Testis (tissue), 2 donors: ENCODE measurements at regions not wholly inside any gene's neighbourhood (a gene's known extent, or its start where the extent isn't known, plus 50 kb on each side); places are given as distances from the start of the nearest gene placed in this dataset.

ENCODE experiments used
- DNase-seq: peaks from one replicate; pipeline ENCODE4 v3.0.0-alpha.2; 2019
- H3K27ac ChIP-seq, 2 donors: fragments of 200-600 bp; sonication (generic); one replicate each; pipeline ENCODE4 v1.5.1; 2019
- H3K27me3 ChIP-seq: fragments of 200-600 bp; sonication (generic); one replicate; pipeline ENCODE4 v1.5.1; 2019
- H3K36me3 ChIP-seq: fragments of 200-600 bp; sonication (generic); one replicate; pipeline ENCODE4 v1.5.1; 2017; ENCODE audit warnings: low read depth; ENCODE audit errors: missing control alignments
- H3K4me1 ChIP-seq: fragments of 200-600 bp; sonication (generic); one replicate; pipeline ENCODE4 v1.5.1; 2019
- H3K4me3 ChIP-seq, 2 donors: fragments of 200-600 bp; sonication (generic); one replicate each; pipeline ENCODE4 v1.5.1; 2017 to 2019
- H3K9me3 ChIP-seq: fragments of 200-600 bp; sonication (generic); one replicate; pipeline ENCODE4 v1.5.1; 2017
- POLR2A ChIP-seq: fragments of 450-650 bp; IDR thresholded peaks from one replicate; pipeline ENCODE4 v1.6.1; 2017; ENCODE audit warnings: antibody characterized with exemption, mild to moderate bottlenecking, moderate library complexity
- WGBS, 2 donors: methylation state at CpG; one replicate each; pipeline ENCODE4 v1.1.5; 2018; 5-methylcytosine and 5-hydroxymethylcytosine counted together
- intact Hi-C: fragments of 100-400 bp; cut with DNase I; formaldehyde crosslinking; loops from one replicate; pipeline ENCODE4 v1.15.1; 2023; ENCODE audit warnings: low total_unique reads
- TF ChIP-seq, protein P1 (sequence below), 3 experiments: fragments of 450-650 bp in 2 of 3; fragments of 200-600 bp in 1 of 3; sonication (generic) in 1 of 3; IDR thresholded peaks; one replicate each; pipeline ENCODE4 v1.5.1; 2016 to 2019; ENCODE audit warnings: antibody characterized with exemption in 3 of 3, mild to moderate bottlenecking in 2 of 3, moderate library complexity in 1 of 3

DNA sequence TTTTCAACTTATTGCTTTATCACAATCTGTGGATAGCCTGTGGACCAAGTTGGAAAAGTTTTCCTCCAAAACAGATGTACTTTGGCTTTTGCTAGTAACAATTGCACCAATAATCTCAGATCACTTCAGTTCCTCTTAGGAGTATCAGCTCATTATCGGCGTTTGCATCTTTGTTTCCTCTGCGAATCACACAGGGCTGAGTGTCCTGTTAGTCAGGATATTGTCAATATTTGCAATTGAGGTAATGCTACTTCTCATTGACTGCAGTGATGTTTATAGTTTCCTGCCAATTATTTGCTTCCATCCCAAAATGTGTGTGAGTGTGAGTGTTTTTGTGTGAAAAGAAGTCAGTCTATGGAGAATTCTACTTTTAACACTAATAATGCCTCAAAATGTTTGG is 545.0 kb downstream of the SI start:
- 87 to 92% methylated on average over 3 of the region's 3 CpGs for WGBS, 2 donors
- no peak for DNase-seq
- H3K9me3 ChIP-seq, result no peaks in the 10 kb centered on the region
- no peak overlapping the region for H3K27ac ChIP-seq
- TF ChIP-seq, protein P1, sequence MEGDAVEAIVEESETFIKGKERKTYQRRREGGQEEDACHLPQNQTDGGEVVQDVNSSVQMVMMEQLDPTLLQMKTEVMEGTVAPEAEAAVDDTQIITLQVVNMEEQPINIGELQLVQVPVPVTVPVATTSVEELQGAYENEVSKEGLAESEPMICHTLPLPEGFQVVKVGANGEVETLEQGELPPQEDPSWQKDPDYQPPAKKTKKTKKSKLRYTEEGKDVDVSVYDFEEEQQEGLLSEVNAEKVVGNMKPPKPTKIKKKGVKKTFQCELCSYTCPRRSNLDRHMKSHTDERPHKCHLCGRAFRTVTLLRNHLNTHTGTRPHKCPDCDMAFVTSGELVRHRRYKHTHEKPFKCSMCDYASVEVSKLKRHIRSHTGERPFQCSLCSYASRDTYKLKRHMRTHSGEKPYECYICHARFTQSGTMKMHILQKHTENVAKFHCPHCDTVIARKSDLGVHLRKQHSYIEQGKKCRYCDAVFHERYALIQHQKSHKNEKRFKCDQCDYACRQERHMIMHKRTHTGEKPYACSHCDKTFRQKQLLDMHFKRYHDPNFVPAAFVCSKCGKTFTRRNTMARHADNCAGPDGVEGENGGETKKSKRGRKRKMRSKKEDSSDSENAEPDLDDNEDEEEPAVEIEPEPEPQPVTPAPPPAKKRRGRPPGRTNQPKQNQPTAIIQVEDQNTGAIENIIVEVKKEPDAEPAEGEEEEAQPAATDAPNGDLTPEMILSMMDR (IDR thresholded peaks at IDR 0.05), result no peak
- TF ChIP-seq POLR2A, result no peak
- H3K4me3 ChIP-seq, result no peak overlapping the region
- H3K4me1 ChIP-seq, result no peaks in the 10 kb centered on the region
- no peaks in the 10 kb centered on the region for H3K27me3 ChIP-seq
- H3K36me3 ChIP-seq, result no peaks in the 10 kb centered on the region
- intact Hi-C loops, result no loop called here

DNA sequence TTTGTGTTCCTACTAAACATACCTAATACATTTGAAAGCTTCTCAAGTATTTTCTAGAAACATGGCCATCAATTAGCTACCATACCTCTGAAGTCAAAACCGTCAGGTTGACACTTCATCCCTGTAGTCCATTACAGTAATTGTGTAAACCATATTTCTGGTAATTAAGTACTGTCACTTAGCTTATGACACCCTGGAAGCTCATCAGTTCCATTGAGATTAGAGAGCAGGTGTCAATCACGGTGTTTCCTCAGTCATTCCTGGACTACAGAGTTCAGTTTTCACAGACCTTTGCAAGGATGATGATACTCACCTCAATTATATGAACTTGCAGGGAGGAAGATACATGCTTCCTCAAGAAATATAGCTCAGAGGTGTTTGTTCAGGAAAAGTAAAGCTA is 552.0 kb downstream of the SI start:
- WGBS, 2 donors, result 80 to 83% methylated on average over 2 of the region's 2 CpGs
- Histone ChIP-seq H3K27me3 (no peaks in the 10 kb centered on the region), H3K4me3 (no peak overlapping the region), H3K27ac (no peak overlapping the region), H3K4me1 (no peaks in the 10 kb centered on the region), H3K36me3 (no peaks in the 10 kb centered on the region), H3K9me3 (no peaks in the 10 kb centered on the region)
- no peak for DNase-seq
- intact Hi-C loops, result no loop called here
- TF ChIP-seq, protein P1 (IDR thresholded peaks at IDR 0.05), result no peak
- no peak for TF ChIP-seq POLR2A

DNA sequence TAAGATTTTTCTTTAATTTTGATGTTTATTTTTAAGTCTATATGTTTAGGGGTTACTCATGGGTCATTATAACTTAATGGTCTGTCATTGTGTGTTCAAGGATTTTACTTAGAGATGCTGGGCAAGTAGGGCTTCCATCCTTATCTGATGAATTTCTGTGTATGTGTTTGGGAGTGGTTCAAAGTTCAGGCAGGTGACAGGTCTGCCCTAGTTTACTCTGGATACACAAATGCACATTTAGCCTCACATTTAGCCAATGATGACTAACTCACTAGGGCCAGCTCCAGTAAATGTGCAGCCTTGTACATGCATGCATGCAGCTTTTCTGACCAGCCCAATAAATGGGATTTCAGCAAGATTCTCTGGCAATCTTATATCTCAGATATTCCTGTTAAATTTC is 554.1 kb downstream of the SI start:
- no peak overlapping the region for H3K27ac ChIP-seq
- DNase-seq, result no peak
- H3K4me1 ChIP-seq, result no peaks in the 10 kb centered on the region
- no peaks in the 10 kb centered on the region for H3K27me3 ChIP-seq
- no peaks in the 10 kb centered on the region for H3K36me3 ChIP-seq
- TF ChIP-seq, protein P1 (IDR thresholded peaks at IDR 0.05), result no peak
- no peak for TF ChIP-seq POLR2A
- no peaks in the 10 kb centered on the region for H3K9me3 ChIP-seq
- H3K4me3 ChIP-seq, result no peak overlapping the region
- intact Hi-C loops, result no loop called here

DNA sequence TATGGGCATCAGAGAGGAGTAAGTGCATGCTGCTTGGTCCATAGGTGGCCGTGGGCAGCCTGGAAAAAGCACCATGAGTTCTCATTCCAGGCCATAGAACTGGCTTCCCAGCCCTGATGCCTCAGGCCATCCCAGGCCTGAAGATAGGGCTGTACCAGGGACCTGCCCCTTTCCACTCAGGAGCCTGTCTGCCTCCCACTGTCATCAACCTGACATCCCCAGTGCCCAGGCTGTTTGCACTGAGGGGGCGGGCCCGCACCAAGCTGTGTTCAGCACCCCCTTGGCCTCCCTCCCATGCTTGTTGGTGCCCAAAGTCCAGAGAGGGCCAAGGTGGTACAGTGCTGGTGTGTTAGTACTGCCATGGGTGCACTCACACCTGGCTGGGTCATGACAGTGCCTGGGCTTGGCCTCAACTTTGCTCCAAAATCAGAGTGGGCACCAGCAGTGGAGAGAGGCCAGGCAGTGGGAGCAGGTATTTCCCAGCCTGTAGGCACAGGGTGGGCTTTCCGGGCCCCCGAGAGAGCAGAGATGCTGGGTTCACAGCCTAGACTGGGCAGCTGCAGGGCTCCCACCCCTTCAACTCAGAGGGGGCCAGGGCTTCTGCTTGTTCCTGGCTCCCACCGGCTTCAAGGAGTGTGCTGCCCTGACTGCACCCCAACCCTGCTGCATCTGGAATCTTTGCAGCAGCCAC is 556.1 kb downstream of the SI start:
- Histone ChIP-seq H3K27me3 (no peaks in the 10 kb centered on the region), H3K9me3 (no peaks in the 10 kb centered on the region), H3K4me3 (no peak overlapping the region), H3K36me3 (no peaks in the 10 kb centered on the region), H3K4me1 (no peaks in the 10 kb centered on the region), H3K27ac (no peak overlapping the region)
- no peak for DNase-seq
- 89% methylated on average over 6 of the region's 6 CpGs; no CpG with 5 or more reads in 1 of the 2 donors for WGBS, 2 donors
- no peak for TF ChIP-seq POLR2A
- TF ChIP-seq, protein P1 (IDR thresholded peaks at IDR 0.05), result no peak
- intact Hi-C loops, result no loop called here

DNA sequence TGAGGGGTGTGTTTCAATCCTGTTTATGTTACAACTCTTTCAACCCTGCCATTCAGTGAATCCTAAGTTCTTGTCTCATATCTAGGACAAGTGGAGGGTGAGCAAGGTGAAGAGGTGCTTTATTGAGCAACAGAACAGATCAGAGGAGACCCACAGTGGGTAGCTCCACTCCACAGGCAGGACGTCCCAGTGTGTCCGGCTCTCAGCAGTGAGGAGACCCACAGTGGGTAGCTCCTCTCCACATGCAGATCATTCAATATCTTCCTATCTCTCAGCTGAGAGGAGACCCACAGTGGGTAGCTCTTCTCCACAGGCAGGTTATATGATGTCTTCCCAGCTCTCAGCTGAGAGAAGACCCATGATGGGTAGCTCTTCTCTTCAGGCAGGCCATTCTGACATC is 556.7 kb downstream of the SI start:
- DNase-seq, result no peak
- intact Hi-C loops, result no loop called here
- Histone ChIP-seq H3K9me3 (no peaks in the 10 kb centered on the region), H3K4me3 (no peak overlapping the region), H3K27ac (no peak overlapping the region), H3K27me3 (no peaks in the 10 kb centered on the region), H3K4me1 (no peaks in the 10 kb centered on the region), H3K36me3 (no peaks in the 10 kb centered on the region)
- WGBS, 2 donors, result 85 to 93% methylated on average over 2 of the region's 2 CpGs
- TF ChIP-seq, protein P1 (IDR thresholded peaks at IDR 0.05), result no peak
